ENCODE measurements at regions not wholly inside any gene's neighbourhood (a gene's known extent, or its start where the extent isn't known, plus 50 kb on each side); places are given as distances from the start of the nearest gene placed in this dataset.

DNA sequence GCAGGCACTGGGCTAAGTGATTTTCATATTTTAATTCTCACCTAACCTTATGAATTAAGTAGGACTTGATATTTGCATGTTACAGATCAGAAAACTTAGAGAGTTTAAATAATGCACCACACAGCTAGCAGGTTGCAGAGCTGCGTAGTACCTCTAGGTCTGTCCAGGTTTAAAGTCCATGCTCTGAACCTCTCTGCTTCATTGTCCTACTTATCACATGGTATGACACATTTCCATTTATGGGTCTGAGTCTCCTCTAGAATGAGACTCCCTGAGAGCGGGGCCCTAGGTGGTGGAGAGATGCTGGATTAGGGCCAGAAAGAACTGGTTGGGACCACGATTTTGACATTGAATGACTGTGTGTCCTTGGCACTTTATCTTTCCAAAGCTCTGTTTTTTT lies 102.5 kb upstream of the USP24 start:
- Mint-ChIP-seq H3K36me3 (ENCODE audit: insufficient read depth in 1 of 3, low read depth in 3 of 3) (no peaks in the 10 kb centered on the region; a peak in 1 of 7 replicates), H3K4me3 (no peak overlapping the region), H3K27ac (no peak overlapping the region), H3K4me1 (peaks cover 3 to 17% of the 10 kb centered on the region in 2 experiments), H3K9me3 (no peaks in the 10 kb centered on the region), H3K27me3 (ENCODE audit: low read depth) (peaks cover 3% of the 10 kb centered on the region; the same call in 1 of the 2 replicates)
- Histone ChIP-seq H2BK20ac (ENCODE audit: low read depth, low read length, poor library complexity, severe bottlenecking) (no peak overlapping the region), H3K4me2 (ENCODE audit: insufficient read depth, insufficient read length, low read length) (no peak overlapping the region), H2AFZ (ENCODE audit: low read length) (no peak overlapping the region), H4K20me1 (ENCODE audit: control insufficient read depth, insufficient read depth, insufficient read length) (no peaks in the 10 kb centered on the region), H3K23ac (ENCODE audit: insufficient read length, low read depth, low read length) (no peak overlapping the region), H3K4me1 (ENCODE audit: insufficient read depth, low read length) (no peaks in the 10 kb centered on the region), H2BK12ac (ENCODE audit: insufficient read length, low read depth, low read length) (no peak overlapping the region), H3K4ac (ENCODE audit: low read depth, low read length) (no peak overlapping the region), H3K79me1 (ENCODE audit: insufficient read depth, low read depth, low read length, poor library complexity, severe bottlenecking) (no peaks in the 10 kb centered on the region), H3T11ph (ENCODE audit: low read length) (no peak overlapping the region), H4K91ac (ENCODE audit: insufficient read length, low read depth, low read length) (no peak overlapping the region), H3K56ac (ENCODE audit: insufficient read length, low read depth, low read length) (no peak overlapping the region), H2BK15ac (ENCODE audit: low read depth, low read length) (no peak overlapping the region), H2AK5ac (ENCODE audit: insufficient read length, low read length) (no peak overlapping the region), H4K5ac (ENCODE audit: insufficient read length, low read depth, low read length) (no peak overlapping the region), H4K8ac (replicated peaks; ENCODE audit: insufficient read length, low read depth, low read length) (no peak overlapping the region), H3K14ac (ENCODE audit: insufficient read depth, low read length) (no peak overlapping the region), H3K23me2 (ENCODE audit: insufficient read length, low read depth, low read length, poor library complexity, severe bottlenecking) (no peaks in the 10 kb centered on the region), H3K9me3 (ENCODE audit: control insufficient read depth, low read depth, low read length) (no peaks in the 10 kb centered on the region), H3K18ac (ENCODE audit: insufficient read length, low read depth, low read length) (no peak overlapping the region), H3K27me3 (ENCODE audit: insufficient read depth, low read length) (no peaks in the 10 kb centered on the region), H2BK120ac (ENCODE audit: low read depth, low read length, poor library complexity, severe bottlenecking) (no peak overlapping the region), H3K27ac (ENCODE audit: insufficient read length, low read depth, low read length) (no peak overlapping the region), H3K9ac (ENCODE audit: extremely low read depth, insufficient read length, low read length) (no peak overlapping the region), H2BK5ac (ENCODE audit: insufficient read length, low read length) (no peak overlapping the region), H3K79me2 (ENCODE audit: insufficient read depth, low read length) (no peaks in the 10 kb centered on the region)
- TF ChIP-seq, protein P1, sequence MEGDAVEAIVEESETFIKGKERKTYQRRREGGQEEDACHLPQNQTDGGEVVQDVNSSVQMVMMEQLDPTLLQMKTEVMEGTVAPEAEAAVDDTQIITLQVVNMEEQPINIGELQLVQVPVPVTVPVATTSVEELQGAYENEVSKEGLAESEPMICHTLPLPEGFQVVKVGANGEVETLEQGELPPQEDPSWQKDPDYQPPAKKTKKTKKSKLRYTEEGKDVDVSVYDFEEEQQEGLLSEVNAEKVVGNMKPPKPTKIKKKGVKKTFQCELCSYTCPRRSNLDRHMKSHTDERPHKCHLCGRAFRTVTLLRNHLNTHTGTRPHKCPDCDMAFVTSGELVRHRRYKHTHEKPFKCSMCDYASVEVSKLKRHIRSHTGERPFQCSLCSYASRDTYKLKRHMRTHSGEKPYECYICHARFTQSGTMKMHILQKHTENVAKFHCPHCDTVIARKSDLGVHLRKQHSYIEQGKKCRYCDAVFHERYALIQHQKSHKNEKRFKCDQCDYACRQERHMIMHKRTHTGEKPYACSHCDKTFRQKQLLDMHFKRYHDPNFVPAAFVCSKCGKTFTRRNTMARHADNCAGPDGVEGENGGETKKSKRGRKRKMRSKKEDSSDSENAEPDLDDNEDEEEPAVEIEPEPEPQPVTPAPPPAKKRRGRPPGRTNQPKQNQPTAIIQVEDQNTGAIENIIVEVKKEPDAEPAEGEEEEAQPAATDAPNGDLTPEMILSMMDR (conservative IDR thresholded peaks at IDR 0.05): no peak
- no CpG with 5 or more reads among the region's 3 CpGs for WGBS (ENCODE audit: extremely low coverage, insufficient read length, low lambda C conversion rate)
- DNase-seq: no peak

All from H9 (cell line).